Fibroblast of lung (primary cell): ENCODE measurements at regions not wholly inside any gene's neighbourhood (a gene's known extent, or its start where the extent isn't known, plus 50 kb on each side); places are given as distances from the start of the nearest gene placed in this dataset.
"Not testable (repeated sequence)": the region's sequence is repeated elsewhere in the genome, so short reads cannot be mapped to it uniquely, and the experiment has no call there.

ENCODE experiments used
- EZH2 ChIP-seq: IDR thresholded peaks from 2 replicates; pipeline ENCODE4 v1.5.1; 2012; ENCODE audit warnings: low read length, control low read depth, mild to moderate bottlenecking; ENCODE audit errors: missing control alignments
- TF ChIP-seq, protein P1 (sequence below), 2 donors: IDR thresholded peaks in 1 of 2; conservative IDR thresholded peaks in 1 of 2; 1 replicate in 1 of 2; 2 replicates in 1 of 2; pipeline ENCODE4 v1.5.1; 2011 to 2012; ENCODE audit warnings: low read length in 2 of 2, control low read depth in 1 of 2, inconsistent platforms in 1 of 2, low read depth in 1 of 2, mild to moderate bottlenecking in 1 of 2

DNA sequence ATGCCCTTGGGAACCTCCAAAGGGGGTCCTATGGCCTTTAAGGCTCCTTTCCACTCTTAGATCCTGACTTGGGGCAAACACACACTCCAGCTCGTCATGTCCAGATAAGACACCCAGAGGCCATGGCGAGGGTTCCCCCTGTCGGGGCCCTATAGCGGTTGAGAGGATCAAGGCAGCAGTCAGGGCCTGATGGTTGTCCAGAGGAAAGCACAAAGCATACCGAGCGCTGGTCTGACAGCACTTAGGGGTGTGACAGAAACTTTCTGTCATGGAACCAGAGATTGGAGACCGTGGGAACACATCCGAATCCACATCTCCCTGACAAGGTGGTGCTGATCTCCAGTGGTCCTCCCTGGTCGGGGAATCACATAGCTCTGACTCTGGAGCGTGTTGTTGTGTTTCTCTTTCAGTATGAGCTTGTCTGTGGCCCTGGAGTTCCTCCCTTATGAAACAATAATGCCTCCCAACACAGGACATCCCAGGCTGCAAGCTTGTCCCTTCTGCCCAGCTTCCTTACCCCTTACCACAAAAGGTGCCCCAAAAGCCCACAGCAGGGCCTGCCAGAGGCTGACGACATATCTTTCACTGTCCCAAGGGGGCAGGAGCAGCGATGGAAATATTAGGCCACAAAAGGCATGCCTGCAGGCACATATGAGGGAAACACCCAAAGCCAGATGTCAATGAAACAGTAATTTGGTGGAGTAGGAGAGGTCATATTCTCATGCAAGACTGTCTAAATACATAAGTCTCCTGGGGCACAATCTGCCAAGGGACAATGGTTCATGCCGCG, 144.2 kb downstream of the ADRA2C start:
- TF ChIP-seq, protein P1, sequence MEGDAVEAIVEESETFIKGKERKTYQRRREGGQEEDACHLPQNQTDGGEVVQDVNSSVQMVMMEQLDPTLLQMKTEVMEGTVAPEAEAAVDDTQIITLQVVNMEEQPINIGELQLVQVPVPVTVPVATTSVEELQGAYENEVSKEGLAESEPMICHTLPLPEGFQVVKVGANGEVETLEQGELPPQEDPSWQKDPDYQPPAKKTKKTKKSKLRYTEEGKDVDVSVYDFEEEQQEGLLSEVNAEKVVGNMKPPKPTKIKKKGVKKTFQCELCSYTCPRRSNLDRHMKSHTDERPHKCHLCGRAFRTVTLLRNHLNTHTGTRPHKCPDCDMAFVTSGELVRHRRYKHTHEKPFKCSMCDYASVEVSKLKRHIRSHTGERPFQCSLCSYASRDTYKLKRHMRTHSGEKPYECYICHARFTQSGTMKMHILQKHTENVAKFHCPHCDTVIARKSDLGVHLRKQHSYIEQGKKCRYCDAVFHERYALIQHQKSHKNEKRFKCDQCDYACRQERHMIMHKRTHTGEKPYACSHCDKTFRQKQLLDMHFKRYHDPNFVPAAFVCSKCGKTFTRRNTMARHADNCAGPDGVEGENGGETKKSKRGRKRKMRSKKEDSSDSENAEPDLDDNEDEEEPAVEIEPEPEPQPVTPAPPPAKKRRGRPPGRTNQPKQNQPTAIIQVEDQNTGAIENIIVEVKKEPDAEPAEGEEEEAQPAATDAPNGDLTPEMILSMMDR (conservative IDR thresholded peaks at IDR 0.05 in 1 of 2, IDR thresholded peaks at IDR 0.05 in 1 of 2; ENCODE audit: low read depth in 1 of 2, low read length in 2 of 2): not testable (repeated sequence)
- TF ChIP-seq EZH2: not testable (repeated sequence)
